Progenitor cell of endocrine pancreas (in vitro differentiated cells): ENCODE measurements at regions not wholly inside any gene's neighbourhood (a gene's known extent, or its start where the extent isn't known, plus 50 kb on each side); places are given as distances from the start of the nearest gene placed in this dataset.

Experiments used
- DNase-seq: peaks from one replicate; pipeline ENCODE4 v3.0.0; 2021; ENCODE audit warnings: low spot score; ENCODE audit not compliant: unreplicated experiment
- H3K27ac Mint-ChIP-seq: 2 replicates; pipeline ENCODE4 v1.8.0; 2021; ENCODE audit warnings: mild to moderate bottlenecking, moderate library complexity, mixed read lengths
- H3K27me3 Mint-ChIP-seq: 2 replicates; pipeline ENCODE4 v1.8.0; 2021; ENCODE audit warnings: mixed read lengths
- H3K36me3 Mint-ChIP-seq: 2 replicates; pipeline ENCODE4 v1.8.0; 2022; ENCODE audit warnings: mixed read lengths; ENCODE audit not compliant: insufficient read depth
- H3K4me1 Mint-ChIP-seq: 2 replicates; pipeline ENCODE4 v1.8.0; 2021; ENCODE audit warnings: low read depth, mixed read lengths
- H3K4me3 Mint-ChIP-seq: 2 replicates; pipeline ENCODE4 v1.8.0; 2021; ENCODE audit warnings: low read depth, mild to moderate bottlenecking, moderate library complexity, mixed read lengths
- H3K9me3 Mint-ChIP-seq: 2 replicates; pipeline ENCODE4 v1.8.0; 2021; ENCODE audit warnings: low read depth, mixed read lengths
- CTCF ChIP-seq: fragments of 200-600 bp; sonication (generic); IDR thresholded peaks from one replicate; pipeline ENCODE4 v1.5.0; 2021; ENCODE audit warnings: antibody characterized with exemption, mild to moderate bottlenecking; ENCODE audit not compliant: unreplicated experiment

GRCh38 chr13:34056733-34057258 is 238.8 kb downstream of the RFC3 start:
- H3K27ac Mint-ChIP-seq = no peak overlapping the region
- H3K4me1 Mint-ChIP-seq = no peaks in the 10 kb centered on the region
- no peaks in the 10 kb centered on the region for H3K27me3 Mint-ChIP-seq
- H3K9me3 Mint-ChIP-seq = peaks cover 13% of the 10 kb centered on the region
- no peak overlapping the region for H3K4me3 Mint-ChIP-seq
- no peak for TF ChIP-seq CTCF
- H3K36me3 Mint-ChIP-seq = no peaks in the 10 kb centered on the region
- no peak for DNase-seq

GRCh38 chr13:34064456-34065205 is 246.7 kb downstream of the RFC3 start:
- Mint-ChIP-seq H3K36me3 (no peaks in the 10 kb centered on the region), H3K27ac (no peak overlapping the region), H3K27me3 (no peaks in the 10 kb centered on the region), H3K4me1 (peaks cover 6% of the 10 kb centered on the region), H3K9me3 (no peaks in the 10 kb centered on the region), H3K4me3 (no peak overlapping the region)
- DNase-seq = no peak
- no peak for TF ChIP-seq CTCF

- Mint-ChIP-seq H3K27ac (no peak overlapping the region), H3K4me3 (no peak overlapping the region), H3K36me3 (no peaks in the 10 kb centered on the region), H3K9me3 (peaks cover 5% of the 10 kb centered on the region), H3K4me1 (peaks cover 6% of the 10 kb centered on the region), H3K27me3 (no peaks in the 10 kb centered on the region)
- no peak for DNase-seq
- TF ChIP-seq CTCF = no peak
Observed at GRCh38 chr13:34065928-34066327, 248.0 kb downstream of the RFC3 start.

- no peak for TF ChIP-seq CTCF
- Mint-ChIP-seq H3K27me3 (no peaks in the 10 kb centered on the region), H3K9me3 (peaks cover 8% of the 10 kb centered on the region), H3K4me3 (no peak overlapping the region), H3K36me3 (no peaks in the 10 kb centered on the region), H3K4me1 (peaks cover 6% of the 10 kb centered on the region), H3K27ac (no peak overlapping the region)
- DNase-seq = no peak
Observed at GRCh38 chr13:34066344-34066743, 248.4 kb downstream of the RFC3 start.

GRCh38 chr13:34070006-34070405 is 252.1 kb downstream of the RFC3 start:
- no peaks in the 10 kb centered on the region for H3K36me3 Mint-ChIP-seq
- no peaks in the 10 kb centered on the region for H3K27me3 Mint-ChIP-seq
- no peak overlapping the region for H3K4me3 Mint-ChIP-seq
- no peak for DNase-seq
- no peak for TF ChIP-seq CTCF
- H3K9me3 Mint-ChIP-seq = peaks cover 12% of the 10 kb centered on the region
- H3K27ac Mint-ChIP-seq = no peak overlapping the region
- H3K4me1 Mint-ChIP-seq = peaks cover 1% of the 10 kb centered on the region
